HEK293 (cell line): ENCODE measurements at regions not wholly inside any gene's neighbourhood (a gene's known extent, or its start where the extent isn't known, plus 50 kb on each side); places are given as distances from the start of the nearest gene placed in this dataset.

Experiments used
- CTCF ChIP-seq: fragments of 450-650 bp; formaldehyde crosslinking; IDR thresholded peaks from 2 replicates; pipeline ENCODE4 v1.5.1; 2016; ENCODE audit warnings: missing biosample characterization, missing genetic modification characterization
- HOXA7 ChIP-seq: sonication (generic); formaldehyde crosslinking; IDR thresholded peaks from 2 replicates; pipeline ENCODE4 v1.8.1; 2022; ENCODE audit warnings: missing genetic modification reagents, borderline replicate concordance
- IKZF3 ChIP-seq: fragments of 450-650 bp; IDR thresholded peaks from 2 replicates; pipeline ENCODE4 v1.5.0; 2018; ENCODE audit warnings: missing biosample characterization, mild to moderate bottlenecking, missing genetic modification characterization, moderate library complexity
- KLF16 ChIP-seq: fragments of 450-650 bp; formaldehyde crosslinking; IDR thresholded peaks from 2 replicates; pipeline ENCODE4 v1.5.1; 2017; ENCODE audit warnings: missing biosample characterization, missing genetic modification characterization
- REPIN1 ChIP-seq: fragments of 450-650 bp; formaldehyde crosslinking; IDR thresholded peaks from 2 replicates; pipeline ENCODE4 v1.5.1; 2017; ENCODE audit warnings: missing biosample characterization, missing genetic modification characterization, low read depth
- REST ChIP-seq: fragments of 450-650 bp; formaldehyde crosslinking; IDR thresholded peaks from 2 replicates; pipeline ENCODE4 v1.5.1; 2016; ENCODE audit warnings: missing biosample characterization, missing genetic modification characterization
- ZNF140 ChIP-seq: fragments of 450-650 bp; formaldehyde crosslinking; IDR thresholded peaks from 2 replicates; pipeline ENCODE4 v1.5.1; 2016; ENCODE audit warnings: missing biosample characterization, missing genetic modification characterization
- ZNF394 ChIP-seq: fragments of 450-650 bp; formaldehyde crosslinking; IDR thresholded peaks from 2 replicates; pipeline ENCODE4 v1.5.1; 2016; ENCODE audit warnings: missing biosample characterization, missing genetic modification characterization, mild to moderate bottlenecking, moderate library complexity, borderline replicate concordance
- ZNF544 ChIP-seq: fragments of 450-650 bp; formaldehyde crosslinking; IDR thresholded peaks from 2 replicates; pipeline ENCODE4 v1.5.0; 2017; ENCODE audit warnings: missing biosample characterization, missing genetic modification characterization
- ZNF654 ChIP-seq: fragments of 450-650 bp; formaldehyde crosslinking; IDR thresholded peaks from 2 replicates; pipeline ENCODE4 v1.5.1; 2016; ENCODE audit warnings: low read depth, missing biosample characterization, missing genetic modification characterization
- ZNF660 ChIP-seq: fragments of 450-650 bp; IDR thresholded peaks from 2 replicates; pipeline ENCODE4 v1.5.1; 2018; ENCODE audit warnings: missing biosample characterization, mild to moderate bottlenecking, missing genetic modification characterization
- TF ChIP-seq, protein P1 (sequence below): fragments of 450-650 bp; formaldehyde crosslinking; IDR thresholded peaks from 2 replicates; pipeline ENCODE4 v1.5.1; 2016; ENCODE audit warnings: missing biosample characterization, missing genetic modification characterization, low read depth

GRCh38 chr10:3282674-3283017 lies 110.1 kb upstream of the PITRM1 start:
- TF ChIP-seq ZNF140 (tag by site-specific recombination) (no peak), KLF16 (tag by site-specific recombination) (no peak), ZNF654 (no peak), CTCF (tag by site-specific recombination) (no peak), ZNF544 (no peak), REST (tag by site-specific recombination) (no peak), IKZF3 (tag by site-specific recombination) (no peak), ZNF660 (tag by site-specific recombination) (no peak), REPIN1 (tag by site-specific recombination) (no peak), ZNF394 (tag by site-specific recombination) (no peak), HOXA7 (no peak)
- TF ChIP-seq, protein P1, sequence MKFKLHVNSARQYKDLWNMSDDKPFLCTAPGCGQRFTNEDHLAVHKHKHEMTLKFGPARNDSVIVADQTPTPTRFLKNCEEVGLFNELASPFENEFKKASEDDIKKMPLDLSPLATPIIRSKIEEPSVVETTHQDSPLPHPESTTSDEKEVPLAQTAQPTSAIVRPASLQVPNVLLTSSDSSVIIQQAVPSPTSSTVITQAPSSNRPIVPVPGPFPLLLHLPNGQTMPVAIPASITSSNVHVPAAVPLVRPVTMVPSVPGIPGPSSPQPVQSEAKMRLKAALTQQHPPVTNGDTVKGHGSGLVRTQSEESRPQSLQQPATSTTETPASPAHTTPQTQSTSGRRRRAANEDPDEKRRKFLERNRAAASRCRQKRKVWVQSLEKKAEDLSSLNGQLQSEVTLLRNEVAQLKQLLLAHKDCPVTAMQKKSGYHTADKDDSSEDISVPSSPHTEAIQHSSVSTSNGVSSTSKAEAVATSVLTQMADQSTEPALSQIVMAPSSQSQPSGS (tag by site-specific recombination): no peak
